Cardiac muscle cell (in vitro differentiated cells and primary cell): ENCODE measurements at regions not wholly inside any gene's neighbourhood (a gene's known extent, or its start where the extent isn't known, plus 50 kb on each side); places are given as distances from the start of the nearest gene placed in this dataset.

Experiments used
- DNase-seq, 2 donors: peaks; one replicate each; pipeline versions ENCODE4 v3.0.0 to v3.0.0-alpha.2; 2010 to 2017; ENCODE audit warnings: low read depth in 1 of 2, low spot score in 1 of 2
- H3K27ac ChIP-seq: fragments of 200-600 bp; sonication (generic); 2 replicates; pipeline ENCODE4 v1.5.1; 2016
- H3K27me3 ChIP-seq: fragments of 200-600 bp; sonication (generic); 2 replicates; pipeline ENCODE4 v1.6.0; 2016; ENCODE audit warnings: control low read depth
- H3K36me3 ChIP-seq: fragments of 200-600 bp; sonication (generic); 2 replicates; pipeline ENCODE4 v1.5.1; 2016; ENCODE audit warnings: control low read depth
- H3K4me1 ChIP-seq: fragments of 200-600 bp; sonication (generic); 2 replicates; pipeline ENCODE4 v1.8.1; 2017; ENCODE audit warnings: low read depth, mild to moderate bottlenecking, mixed run types
- H3K4me3 ChIP-seq: fragments of 200-600 bp; sonication (generic); 2 replicates; pipeline ENCODE4 v1.5.1; 2016; ENCODE audit warnings: mild to moderate bottlenecking
- H3K9me3 ChIP-seq: fragments of 200-600 bp; sonication (generic); 2 replicates; pipeline ENCODE4 v1.5.1; 2017; ENCODE audit warnings: low read depth, mild to moderate bottlenecking, control low read depth
- TF ChIP-seq, protein P1 (sequence below): IDR thresholded peaks from 2 replicates; pipeline ENCODE4 v1.5.1; 2012; ENCODE audit warnings: low read depth, mild to moderate bottlenecking, low read length

DNA sequence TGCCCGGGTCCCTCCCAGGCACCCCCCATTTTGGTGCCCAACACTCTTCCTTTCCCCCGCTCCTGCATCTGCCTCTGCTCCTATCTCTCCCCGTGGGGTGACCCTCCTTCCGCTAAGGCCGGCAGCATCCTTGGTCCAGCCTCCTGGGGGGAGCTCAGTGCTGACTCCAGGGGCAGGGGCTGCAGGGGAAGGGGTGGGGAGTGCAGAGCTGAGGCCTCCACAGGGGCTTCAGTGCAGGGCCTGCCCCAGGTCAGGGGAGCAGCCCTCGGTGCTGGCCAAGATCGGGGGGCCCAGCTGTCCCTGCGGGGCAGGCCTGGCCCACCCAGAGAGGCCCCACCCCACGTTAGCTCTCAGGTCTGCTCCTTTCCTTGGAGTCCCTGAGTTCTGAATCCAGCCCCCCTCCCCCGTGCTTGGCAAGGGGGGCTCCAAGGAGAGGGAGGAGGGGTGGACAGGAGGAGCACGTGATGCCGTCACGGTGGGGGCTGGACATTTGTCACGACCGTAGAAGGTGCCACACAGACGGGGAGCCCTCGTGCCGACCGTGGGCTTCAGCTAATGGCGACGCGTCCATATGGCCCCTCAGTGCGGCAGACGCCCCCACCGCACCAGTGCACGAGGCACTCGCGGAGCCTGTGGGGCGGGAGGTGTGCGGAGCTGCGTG lies 63.5 kb upstream of the ADRA2C start:
- Histone ChIP-seq H3K9me3 (no peaks in the 10 kb centered on the region), H3K36me3 (no peaks in the 10 kb centered on the region), H3K27ac (no peak overlapping the region), H3K4me3 (no peak overlapping the region), H3K27me3 (peaks cover 6% of the 10 kb centered on the region), H3K4me1 (no peaks in the 10 kb centered on the region)
- TF ChIP-seq, protein P1, sequence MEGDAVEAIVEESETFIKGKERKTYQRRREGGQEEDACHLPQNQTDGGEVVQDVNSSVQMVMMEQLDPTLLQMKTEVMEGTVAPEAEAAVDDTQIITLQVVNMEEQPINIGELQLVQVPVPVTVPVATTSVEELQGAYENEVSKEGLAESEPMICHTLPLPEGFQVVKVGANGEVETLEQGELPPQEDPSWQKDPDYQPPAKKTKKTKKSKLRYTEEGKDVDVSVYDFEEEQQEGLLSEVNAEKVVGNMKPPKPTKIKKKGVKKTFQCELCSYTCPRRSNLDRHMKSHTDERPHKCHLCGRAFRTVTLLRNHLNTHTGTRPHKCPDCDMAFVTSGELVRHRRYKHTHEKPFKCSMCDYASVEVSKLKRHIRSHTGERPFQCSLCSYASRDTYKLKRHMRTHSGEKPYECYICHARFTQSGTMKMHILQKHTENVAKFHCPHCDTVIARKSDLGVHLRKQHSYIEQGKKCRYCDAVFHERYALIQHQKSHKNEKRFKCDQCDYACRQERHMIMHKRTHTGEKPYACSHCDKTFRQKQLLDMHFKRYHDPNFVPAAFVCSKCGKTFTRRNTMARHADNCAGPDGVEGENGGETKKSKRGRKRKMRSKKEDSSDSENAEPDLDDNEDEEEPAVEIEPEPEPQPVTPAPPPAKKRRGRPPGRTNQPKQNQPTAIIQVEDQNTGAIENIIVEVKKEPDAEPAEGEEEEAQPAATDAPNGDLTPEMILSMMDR: no peak
- DNase-seq: no peak

GRCh38 chr4:3701736-3702560 lies 64.2 kb upstream of the ADRA2C start:
- Histone ChIP-seq H3K4me1 (no peaks in the 10 kb centered on the region), H3K27ac (no peak overlapping the region), H3K36me3 (no peaks in the 10 kb centered on the region), H3K27me3 (peaks cover 6% of the 10 kb centered on the region), H3K9me3 (no peaks in the 10 kb centered on the region), H3K4me3 (no peak overlapping the region)
- DNase-seq: no peak
- TF ChIP-seq, protein P1: no peak

GRCh38 chr4:3701271-3701734 lies 64.9 kb upstream of the ADRA2C start:
- Histone ChIP-seq H3K36me3 (no peaks in the 10 kb centered on the region), H3K27ac (no peak overlapping the region), H3K27me3 (peaks cover 6% of the 10 kb centered on the region), H3K4me1 (no peaks in the 10 kb centered on the region), H3K9me3 (no peaks in the 10 kb centered on the region), H3K4me3 (no peak overlapping the region)
- TF ChIP-seq, protein P1: no peak
- DNase-seq: no peak

DNA sequence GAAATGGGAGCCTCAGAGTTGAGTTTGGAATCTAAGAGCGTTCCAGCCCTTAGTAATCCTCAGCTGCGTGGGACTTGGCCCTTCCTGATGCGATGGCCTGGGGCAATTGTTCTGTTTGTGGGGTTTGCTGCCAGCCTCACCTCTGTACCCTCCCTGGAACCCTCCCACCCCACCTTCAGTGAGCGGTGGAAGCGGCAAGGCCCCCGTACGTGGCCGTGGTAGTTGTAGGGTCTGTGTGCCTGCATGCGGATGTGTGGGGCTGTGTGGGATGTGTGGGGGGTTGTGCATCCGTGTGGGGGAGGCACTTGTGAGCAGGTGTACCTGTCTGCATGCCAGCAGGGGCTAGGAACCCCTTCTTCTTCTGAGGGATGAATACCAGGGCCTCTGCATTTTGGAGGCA lies 65.4 kb upstream of the ADRA2C start:
- Histone ChIP-seq H3K9me3 (no peaks in the 10 kb centered on the region), H3K36me3 (no peaks in the 10 kb centered on the region), H3K27me3 (peaks cover 6% of the 10 kb centered on the region), H3K4me1 (no peaks in the 10 kb centered on the region), H3K27ac (no peak overlapping the region), H3K4me3 (no peak overlapping the region)
- TF ChIP-seq, protein P1: no peak
- no peak for DNase-seq

GRCh38 chr4:3700223-3700622 lies 66.0 kb upstream of the ADRA2C start:
- peaks cover 6% of the 10 kb centered on the region for H3K27me3 ChIP-seq
- no peak overlapping the region for H3K4me3 ChIP-seq
- H3K4me1 ChIP-seq: no peaks in the 10 kb centered on the region
- TF ChIP-seq, protein P1: no peak
- H3K27ac ChIP-seq: no peak overlapping the region
- H3K36me3 ChIP-seq: no peaks in the 10 kb centered on the region
- H3K9me3 ChIP-seq: no peaks in the 10 kb centered on the region
- no peak for DNase-seq
